HepG2 (cell line): ENCODE measurements at regions not wholly inside any gene's neighbourhood (a gene's known extent, or its start where the extent isn't known, plus 50 kb on each side); places are given as distances from the start of the nearest gene placed in this dataset.

Experiments used
- ATAC-seq: fragments of 200-7000 bp; cut with Tn5 transposase; 3 replicates; pipeline ENCODE4 v1.9.1; 2020; ENCODE audit warnings: mild to moderate bottlenecking, moderate library complexity
- BruUV-seq: library from RNA; stranded (reverse); fragments of 400-500 nt; replicated peaks from 2 replicates; lab custom pipeline; 2021; lab: Mats Ljungman, UMichigan
- CTCF ChIA-PET: fragments of 300-600 bp; formaldehyde crosslinking; extraction: SDS; loops from one replicate; lab custom pipeline; 2021; ENCODE audit warnings: low total read pairs, inconsistent platforms, low intra/inter-chr PET ratio; lab: Yijun Ruan, JAX
- POLR2A ChIA-PET: fragments of 350-600 bp; sonication (Branson Sonifier 250); formaldehyde crosslinking; loops from one replicate; lab custom pipeline; 2020; ENCODE audit warnings: antibody characterized with exemption, inconsistent platforms; lab: Yijun Ruan, JAX
- DNase-seq: peaks from one replicate; pipeline ENCODE4 v3.0.0-alpha.2; 2015; ENCODE audit warnings: low spot score
- FAIRE-seq: peaks from 3 replicates; lab custom pipeline; 2011; peaks lifted over from hg19 to GRCh38; lab: Jason Lieb, UNC
- H2AFZ ChIP-seq: one replicate; pipeline ENCODE4 v1.6.1; 2011; ENCODE audit warnings: low read length, inconsistent platforms
- H3K27ac ChIP-seq: fragments of 300-600 bp; 3 replicates; pipeline ENCODE4 v1.8.0; 2011; ENCODE audit warnings: mixed run types, mild to moderate bottlenecking, mixed read lengths, low read length, inconsistent platforms; ENCODE audit not compliant: insufficient read depth; ENCODE audit errors: extremely low read length
- H3K27me3 ChIP-seq, 2 experiments: fragments of 200-600 bp in 1 of 2; 2 replicates in 1 of 2; 3 replicates in 1 of 2; pipeline versions ENCODE4 v1.6.0 to v1.8.0; 2011; ENCODE audit warnings: low read length in 2 of 2, mild to moderate bottlenecking in 2 of 2, moderate library complexity in 2 of 2, inconsistent platforms in 1 of 2; ENCODE audit not compliant: insufficient read depth in 2 of 2, control insufficient read depth in 1 of 2
- H3K36me3 ChIP-seq, 2 experiments: fragments of 200-600 bp in 1 of 2; replicated peaks in 1 of 2; 2 replicates in 1 of 2; 3 replicates in 1 of 2; pipeline versions ENCODE4 v1.5.1 to v1.8.0; 2011; ENCODE audit warnings: low read length in 2 of 2, inconsistent platforms in 1 of 2; ENCODE audit not compliant: insufficient read depth in 2 of 2, control insufficient read depth in 1 of 2
- H3K4me1 ChIP-seq: 2 replicates; pipeline ENCODE4 v1.5.1; 2012; ENCODE audit warnings: low read length, inconsistent platforms; ENCODE audit not compliant: insufficient read depth
- H3K4me2 ChIP-seq: 2 replicates; pipeline ENCODE4 v1.6.0; 2011; ENCODE audit warnings: low read depth, low read length, inconsistent platforms
- H3K4me3 ChIP-seq, 3 experiments: fragments of 200-600 bp in 1 of 3; sonication (generic), shearing (Covaris generic) in 1 of 3; replicated peaks in 1 of 3; 2 replicates each; pipeline ENCODE4 v1.5.1; 2011 to 2016; ENCODE audit warnings: low read length in 3 of 3, inconsistent platforms in 2 of 3, low read depth in 2 of 3, mild to moderate bottlenecking in 2 of 3, control low read depth in 1 of 3, mixed read lengths in 1 of 3; ENCODE audit not compliant: insufficient read depth in 1 of 3
- H3K79me2 ChIP-seq: one replicate; pipeline ENCODE4 v1.6.1; 2011; ENCODE audit warnings: low read length, inconsistent platforms; ENCODE audit not compliant: insufficient read depth
- H3K9ac ChIP-seq: 2 replicates; pipeline ENCODE4 v1.6.0; 2011; ENCODE audit warnings: mild to moderate bottlenecking, low read depth, low read length, inconsistent platforms; ENCODE audit not compliant: insufficient read depth
- H3K9me3 ChIP-seq: 2 replicates; pipeline ENCODE4 v1.5.1; 2012; ENCODE audit warnings: mild to moderate bottlenecking, low read length
- H4K20me1 ChIP-seq: 2 replicates; pipeline ENCODE4 v1.6.0; 2011; ENCODE audit warnings: inconsistent platforms, mild to moderate bottlenecking, low read length, moderate library complexity; ENCODE audit not compliant: insufficient read depth
- AHR ChIP-seq: IDR thresholded peaks from 2 replicates; pipeline ENCODE4 v1.6.1; 2018; ENCODE audit warnings: missing genetic modification reagents, missing compliant biosample characterization
- CREBL2 ChIP-seq: sonication (generic); formaldehyde crosslinking; IDR thresholded peaks from 2 replicates; pipeline ENCODE4 v1.8.1; 2023; ENCODE audit warnings: missing genetic modification reagents, mild to moderate bottlenecking, borderline replicate concordance
- IRF1 ChIP-seq: sonication (generic); formaldehyde crosslinking; IDR thresholded peaks from 2 replicates; pipeline ENCODE4 v1.4.0; 2020; ENCODE audit warnings: low read depth, mild to moderate bottlenecking, missing genetic modification reagents
- JUND ChIP-seq: sonication (generic); formaldehyde crosslinking; IDR thresholded peaks from 2 replicates; pipeline ENCODE4 v1.8.0; 2022; ENCODE audit warnings: mild to moderate bottlenecking, missing genetic modification reagents
- NCOA5 ChIP-seq: sonication (generic); formaldehyde crosslinking; IDR thresholded peaks from 2 replicates; pipeline ENCODE4 v1.4.0; 2020; ENCODE audit warnings: missing genetic modification reagents
- NFKBIZ ChIP-seq: IDR thresholded peaks from 2 replicates; pipeline ENCODE4 v1.6.1; 2018; ENCODE audit warnings: missing genetic modification reagents, missing compliant biosample characterization
- RBFOX2 ChIP-seq: fragments of 200-400 bp; formaldehyde crosslinking; IDR thresholded peaks from 2 replicates; pipeline ENCODE4 v1.6.1; 2017; ENCODE audit warnings: low read depth, mild to moderate bottlenecking, low read length
- SALL2 ChIP-seq: sonication (generic); formaldehyde crosslinking; IDR thresholded peaks from 2 replicates; pipeline ENCODE4 v1.8.1; 2023; ENCODE audit warnings: mild to moderate bottlenecking, missing genetic modification reagents, inconsistent platforms
- SKI ChIP-seq: fragments of 450-650 bp; IDR thresholded peaks from one replicate; pipeline ENCODE4 v1.6.1; 2018; ENCODE audit warnings: mild to moderate bottlenecking; ENCODE audit not compliant: partially characterized antibody
- TEAD2 ChIP-seq: sonication (generic); formaldehyde crosslinking; IDR thresholded peaks from 2 replicates; pipeline ENCODE4 v1.9.0; 2021; ENCODE audit warnings: missing genetic modification reagents
- ZNF709 ChIP-seq: sonication (generic); formaldehyde crosslinking; IDR thresholded peaks from 2 replicates; pipeline ENCODE4 v1.5.0; 2020; ENCODE audit warnings: mild to moderate bottlenecking, missing genetic modification reagents
- WGBS: methylation state at CpG from one replicate; pipeline ENCODE4 v1.1.6; 2017; ENCODE audit warnings: low lambda C conversion rate; 5-methylcytosine and 5-hydroxymethylcytosine counted together
- in situ Hi-C: cut with HindIII; loops from 2 replicates; pipeline ENCODE4 v1.10.0; 2017; ENCODE audit warnings: low pct_unique_long_range_greater_than_20kb; ENCODE audit not compliant: extremely low pct_ligation_motif_present
- intact Hi-C: fragments of 100-400 bp; cut with micrococcal nuclease; formaldehyde crosslinking; loops from one replicate; pipeline ENCODE4 v1.10.0; 2022; ENCODE audit not compliant: unreplicated experiment

GRCh38 chr5:175124251-175124813 is 319.6 kb downstream of the DRD1 start (continued):
- no peak for TF ChIP-seq NFKBIZ (CRISPR knock-in tag)
- TF ChIP-seq NCOA5 (CRISPR knock-in tag), result no peak
- no peak for TF ChIP-seq SKI
- no peak for TF ChIP-seq CREBL2

GRCh38 chr5:175123542-175123941 is 320.4 kb downstream of the DRD1 start:
- no peaks in the 10 kb centered on the region for H3K36me3 ChIP-seq
- H3K9ac ChIP-seq, result no peak overlapping the region
- no peak for ATAC-seq
- ChIA-PET POLR2A (no interaction called here), CTCF (no interaction called here)
- H3K79me2 ChIP-seq, result no peaks in the 10 kb centered on the region
- in situ Hi-C loops, result no loop called here
- no peaks in the 10 kb centered on the region for H3K9me3 ChIP-seq
- H2AFZ ChIP-seq, result no peak overlapping the region
- H4K20me1 ChIP-seq, result no peaks in the 10 kb centered on the region
- no peaks in the 10 kb centered on the region for H3K4me1 ChIP-seq
- WGBS, result 12% methylated on average over 6 of the region's 6 CpGs
- no peak overlapping the region for H3K4me3 ChIP-seq
- DNase-seq, result no peak
- FAIRE-seq, result no peak
- no peak overlapping the region for H3K4me2 ChIP-seq
- intact Hi-C loops, result no loop called here
- BruUV-seq, result no TSS peak
- H3K27me3 ChIP-seq, result no peaks in the 10 kb centered on the region; a peak in 1 of 5 replicates
- H3K27ac ChIP-seq, result no peak overlapping the region
- TF ChIP-seq IRF1 (CRISPR knock-in tag) (no peak), TEAD2 (CRISPR knock-in tag) (no peak), RBFOX2 (no peak), ZNF709 (CRISPR knock-in tag) (no peak), JUND (no peak), AHR (CRISPR knock-in tag) (no peak), SALL2 (CRISPR knock-in tag) (no peak)
- TF ChIP-seq, all 625 proteins: peak for 0
